ENCODE measurements at regions not wholly inside any gene's neighbourhood (a gene's known extent, or its start where the extent isn't known, plus 50 kb on each side); places are given as distances from the start of the nearest gene placed in this dataset.

GRCh38 chr5:101404531-101404930 is 501.4 kb upstream of the ST8SIA4 start:
- TF ChIP-seq FOXP2 (optimal IDR thresholded peaks at IDR 0.05; ENCODE audit: borderline replicate concordance, extremely low read depth, extremely low read length, insufficient read depth) (no peak), SIN3A (IDR thresholded peaks at IDR 0.05; ENCODE audit: borderline replicate concordance, insufficient read depth, low read length) (no peak), POLR2AphosphoS5 (IDR thresholded peaks at IDR 0.05; ENCODE audit: low read depth, low read length) (no peak), TAF1 (IDR thresholded peaks at IDR 0.05; ENCODE audit: borderline replicate concordance, insufficient read depth, low read length) (no peak), REST (IDR thresholded peaks at IDR 0.05; ENCODE audit: insufficient read depth in 1 of 2, low read depth in 2 of 2, low read length in 2 of 2) (no peak)

GRCh38 chr5:101393795-101394450 is 490.8 kb upstream of the ST8SIA4 start:
- TF ChIP-seq POLR2AphosphoS5 (IDR thresholded peaks at IDR 0.05; ENCODE audit: low read depth, low read length), result no peak
- no peak for TF ChIP-seq SIN3A (IDR thresholded peaks at IDR 0.05; ENCODE audit: borderline replicate concordance, insufficient read depth, low read length)
- no peak for TF ChIP-seq TAF1 (IDR thresholded peaks at IDR 0.05; ENCODE audit: borderline replicate concordance, insufficient read depth, low read length)
- no peak for TF ChIP-seq REST (IDR thresholded peaks at IDR 0.05; ENCODE audit: insufficient read depth in 1 of 2, low read depth in 2 of 2, low read length in 2 of 2)
- no peak for TF ChIP-seq FOXP2 (optimal IDR thresholded peaks at IDR 0.05; ENCODE audit: borderline replicate concordance, extremely low read depth, extremely low read length, insufficient read depth)

GRCh38 chr5:101390151-101390908 is 487.2 kb upstream of the ST8SIA4 start:
- TF ChIP-seq POLR2AphosphoS5 (IDR thresholded peaks at IDR 0.05; ENCODE audit: low read depth, low read length) (no peak), TAF1 (IDR thresholded peaks at IDR 0.05; ENCODE audit: borderline replicate concordance, insufficient read depth, low read length) (no peak), FOXP2 (optimal IDR thresholded peaks at IDR 0.05; ENCODE audit: borderline replicate concordance, extremely low read depth, extremely low read length, insufficient read depth) (no peak), REST (IDR thresholded peaks at IDR 0.05; ENCODE audit: insufficient read depth in 1 of 2, low read depth in 2 of 2, low read length in 2 of 2) (no peak), SIN3A (IDR thresholded peaks at IDR 0.05; ENCODE audit: borderline replicate concordance, insufficient read depth, low read length) (no peak)

DNA sequence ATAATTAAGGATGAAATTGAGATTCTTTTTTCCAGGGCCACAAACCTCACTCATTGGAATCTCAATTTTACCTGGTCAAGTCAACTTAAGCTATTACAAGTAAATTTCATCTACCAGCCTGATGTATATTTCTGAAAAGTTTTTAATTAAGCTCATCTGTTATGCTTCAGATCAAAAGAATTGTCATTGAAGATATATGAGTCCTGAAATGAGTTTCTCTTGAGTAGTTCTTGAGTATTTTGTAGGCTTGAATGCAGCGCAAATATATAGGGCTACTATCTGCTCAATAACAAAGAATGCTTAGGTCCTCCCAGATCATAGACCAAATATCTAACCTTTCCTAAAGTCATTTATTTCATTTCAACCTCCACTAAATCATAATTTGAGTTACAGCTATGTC is 482.2 kb upstream of the ST8SIA4 start:
- TF ChIP-seq SIN3A (IDR thresholded peaks at IDR 0.05; ENCODE audit: borderline replicate concordance, insufficient read depth, low read length), result no peak
- TF ChIP-seq TAF1 (IDR thresholded peaks at IDR 0.05; ENCODE audit: borderline replicate concordance, insufficient read depth, low read length), result no peak
- no peak for TF ChIP-seq FOXP2 (optimal IDR thresholded peaks at IDR 0.05; ENCODE audit: borderline replicate concordance, extremely low read depth, extremely low read length, insufficient read depth)
- no peak for TF ChIP-seq POLR2AphosphoS5 (IDR thresholded peaks at IDR 0.05; ENCODE audit: low read depth, low read length)
- TF ChIP-seq REST (IDR thresholded peaks at IDR 0.05; ENCODE audit: insufficient read depth in 1 of 2, low read depth in 2 of 2, low read length in 2 of 2), result no peak
